ENCODE measurements at regions not wholly inside any gene's neighbourhood (a gene's known extent, or its start where the extent isn't known, plus 50 kb on each side); places are given as distances from the start of the nearest gene placed in this dataset.

DNA sequence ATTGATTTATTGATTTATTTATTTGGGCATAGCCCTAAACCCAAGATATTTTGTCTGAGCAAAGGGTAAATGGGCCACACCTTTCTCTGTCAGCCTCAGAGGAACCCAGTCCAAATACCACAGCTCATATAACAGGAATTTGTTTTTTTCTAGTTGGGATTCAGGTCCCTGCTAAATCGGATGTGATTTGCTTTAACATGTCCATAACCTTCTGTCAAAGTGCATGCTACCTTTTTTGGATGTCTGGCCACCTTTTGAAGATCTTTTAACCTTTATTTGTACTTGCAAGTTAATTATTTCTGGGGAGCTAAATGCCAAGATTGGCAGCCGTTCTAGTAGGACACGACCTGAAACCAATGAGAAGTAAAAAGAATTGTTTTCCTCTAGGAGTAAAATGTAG, 303.2 kb upstream of the UBE2E3 start:
- Histone ChIP-seq H3K4me1 (no peaks in the 10 kb centered on the region), H3K27ac (no peak overlapping the region), H3K36me3 (ENCODE audit: low read depth, missing control alignments) (no peaks in the 10 kb centered on the region), H3K9me3 (no peaks in the 10 kb centered on the region), H3K4me3 (no peak overlapping the region), H3K27me3 (no peaks in the 10 kb centered on the region)
- intact Hi-C loops (cut with DNase I; ENCODE audit: low total_unique reads) = no loop called here
- no peak for TF ChIP-seq POLR2A (IDR thresholded peaks at IDR 0.05)
- TF ChIP-seq, protein P1, sequence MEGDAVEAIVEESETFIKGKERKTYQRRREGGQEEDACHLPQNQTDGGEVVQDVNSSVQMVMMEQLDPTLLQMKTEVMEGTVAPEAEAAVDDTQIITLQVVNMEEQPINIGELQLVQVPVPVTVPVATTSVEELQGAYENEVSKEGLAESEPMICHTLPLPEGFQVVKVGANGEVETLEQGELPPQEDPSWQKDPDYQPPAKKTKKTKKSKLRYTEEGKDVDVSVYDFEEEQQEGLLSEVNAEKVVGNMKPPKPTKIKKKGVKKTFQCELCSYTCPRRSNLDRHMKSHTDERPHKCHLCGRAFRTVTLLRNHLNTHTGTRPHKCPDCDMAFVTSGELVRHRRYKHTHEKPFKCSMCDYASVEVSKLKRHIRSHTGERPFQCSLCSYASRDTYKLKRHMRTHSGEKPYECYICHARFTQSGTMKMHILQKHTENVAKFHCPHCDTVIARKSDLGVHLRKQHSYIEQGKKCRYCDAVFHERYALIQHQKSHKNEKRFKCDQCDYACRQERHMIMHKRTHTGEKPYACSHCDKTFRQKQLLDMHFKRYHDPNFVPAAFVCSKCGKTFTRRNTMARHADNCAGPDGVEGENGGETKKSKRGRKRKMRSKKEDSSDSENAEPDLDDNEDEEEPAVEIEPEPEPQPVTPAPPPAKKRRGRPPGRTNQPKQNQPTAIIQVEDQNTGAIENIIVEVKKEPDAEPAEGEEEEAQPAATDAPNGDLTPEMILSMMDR (IDR thresholded peaks at IDR 0.05) = no peak
- no peak for DNase-seq
- 74 to 86% methylated on average over 3 of the region's 3 CpGs for WGBS, 2 donors

DNA sequence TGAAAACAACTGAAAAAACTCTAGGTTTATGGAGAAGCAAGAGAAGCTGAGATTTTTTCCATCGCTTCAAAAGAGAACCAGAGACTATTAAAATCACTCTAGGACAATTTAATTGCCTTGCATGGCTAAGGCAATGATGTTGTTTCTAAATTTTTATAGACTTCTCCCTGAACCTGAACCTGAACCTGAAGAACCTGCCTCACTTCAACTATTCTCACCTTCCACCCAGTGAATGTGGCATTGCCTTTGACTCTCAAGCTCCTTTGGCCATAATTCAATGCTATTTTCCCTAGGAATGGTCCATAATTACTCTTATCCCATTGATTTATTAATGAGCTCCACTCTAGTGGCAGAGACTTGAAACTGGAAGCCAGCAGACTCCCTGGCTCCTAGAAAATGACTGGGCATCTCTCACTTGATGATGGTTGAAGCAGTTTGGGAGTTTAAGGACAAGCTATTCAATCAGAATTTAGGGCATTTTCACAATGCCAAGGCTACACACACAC, 303.8 kb upstream of the UBE2E3 start:
- TF ChIP-seq, protein P1 (IDR thresholded peaks at IDR 0.05) = no peak
- TF ChIP-seq POLR2A (IDR thresholded peaks at IDR 0.05) = no peak
- intact Hi-C loops (cut with DNase I; ENCODE audit: low total_unique reads) = no loop called here
- Histone ChIP-seq H3K9me3 (no peaks in the 10 kb centered on the region), H3K4me3 (no peak overlapping the region), H3K27me3 (no peaks in the 10 kb centered on the region), H3K4me1 (no peaks in the 10 kb centered on the region), H3K36me3 (ENCODE audit: low read depth, missing control alignments) (no peaks in the 10 kb centered on the region), H3K27ac (no peak overlapping the region)
- no peak for DNase-seq
- 95 to 100% methylated on average over 1 of the region's 1 CpG for WGBS, 2 donors

DNA sequence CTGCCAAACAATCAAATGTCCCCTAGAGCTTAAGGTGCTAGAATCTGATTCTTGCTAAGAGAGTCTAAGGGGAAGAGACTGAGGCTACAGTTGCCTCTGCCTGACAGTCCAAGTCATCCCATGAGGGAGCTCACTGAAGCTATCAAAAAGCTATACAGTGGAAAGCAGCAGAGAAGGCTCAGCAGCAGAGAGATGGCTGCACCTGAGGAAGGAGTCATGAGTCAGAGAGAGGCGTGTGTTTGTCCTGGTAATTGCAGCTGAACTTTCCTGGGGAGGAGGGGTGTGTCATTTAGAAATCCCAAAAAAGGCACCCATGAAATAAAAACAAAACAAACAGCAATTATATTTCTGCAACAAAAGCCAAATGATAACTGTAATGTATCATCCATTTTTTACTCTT, 305.2 kb upstream of the UBE2E3 start:
- intact Hi-C loops (cut with DNase I; ENCODE audit: low total_unique reads) = no loop called here
- no peaks in the 10 kb centered on the region for H3K9me3 ChIP-seq
- WGBS, 2 donors = 53 to 71% methylated on average over 1 of the region's 1 CpG
- H3K27ac ChIP-seq = no peak overlapping the region
- H3K4me3 ChIP-seq = no peak overlapping the region
- no peaks in the 10 kb centered on the region for H3K36me3 ChIP-seq (ENCODE audit: low read depth, missing control alignments)
- no peaks in the 10 kb centered on the region for H3K4me1 ChIP-seq
- no peaks in the 10 kb centered on the region for H3K27me3 ChIP-seq
- DNase-seq = no peak
- TF ChIP-seq, protein P1 (IDR thresholded peaks at IDR 0.05) = no peak
- TF ChIP-seq POLR2A (IDR thresholded peaks at IDR 0.05) = no peak

DNA sequence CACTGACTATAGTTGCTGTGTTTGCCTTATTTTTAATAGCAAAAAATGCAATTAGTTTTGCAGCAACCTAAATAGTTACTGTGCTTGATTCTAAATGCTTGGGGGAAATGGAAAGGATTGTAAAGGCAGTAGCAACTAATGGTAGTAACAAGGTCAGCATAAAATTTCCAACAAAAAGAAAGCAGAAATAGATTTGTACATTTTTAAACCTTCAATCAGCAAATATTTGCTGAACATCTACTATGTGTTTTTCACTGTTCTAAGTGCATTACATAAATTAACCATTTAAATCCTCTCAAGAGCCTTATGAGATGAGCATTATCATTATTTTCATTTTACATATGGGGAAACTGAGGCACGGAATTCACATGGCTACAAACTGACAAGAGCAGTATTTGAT, 308.0 kb upstream of the UBE2E3 start:
- no peak for TF ChIP-seq POLR2A (IDR thresholded peaks at IDR 0.05)
- TF ChIP-seq, protein P1 (IDR thresholded peaks at IDR 0.05) = no peak
- no peak overlapping the region for H3K4me3 ChIP-seq
- DNase-seq = no peak
- intact Hi-C loops (cut with DNase I; ENCODE audit: low total_unique reads) = no loop called here
- H3K27me3 ChIP-seq = no peaks in the 10 kb centered on the region
- H3K9me3 ChIP-seq = no peaks in the 10 kb centered on the region
- no peaks in the 10 kb centered on the region for H3K4me1 ChIP-seq
- 52 to 60% methylated on average over 1 of the region's 1 CpG for WGBS, 2 donors
- no peaks in the 10 kb centered on the region for H3K36me3 ChIP-seq (ENCODE audit: low read depth, missing control alignments)
- no peak overlapping the region for H3K27ac ChIP-seq

DNA sequence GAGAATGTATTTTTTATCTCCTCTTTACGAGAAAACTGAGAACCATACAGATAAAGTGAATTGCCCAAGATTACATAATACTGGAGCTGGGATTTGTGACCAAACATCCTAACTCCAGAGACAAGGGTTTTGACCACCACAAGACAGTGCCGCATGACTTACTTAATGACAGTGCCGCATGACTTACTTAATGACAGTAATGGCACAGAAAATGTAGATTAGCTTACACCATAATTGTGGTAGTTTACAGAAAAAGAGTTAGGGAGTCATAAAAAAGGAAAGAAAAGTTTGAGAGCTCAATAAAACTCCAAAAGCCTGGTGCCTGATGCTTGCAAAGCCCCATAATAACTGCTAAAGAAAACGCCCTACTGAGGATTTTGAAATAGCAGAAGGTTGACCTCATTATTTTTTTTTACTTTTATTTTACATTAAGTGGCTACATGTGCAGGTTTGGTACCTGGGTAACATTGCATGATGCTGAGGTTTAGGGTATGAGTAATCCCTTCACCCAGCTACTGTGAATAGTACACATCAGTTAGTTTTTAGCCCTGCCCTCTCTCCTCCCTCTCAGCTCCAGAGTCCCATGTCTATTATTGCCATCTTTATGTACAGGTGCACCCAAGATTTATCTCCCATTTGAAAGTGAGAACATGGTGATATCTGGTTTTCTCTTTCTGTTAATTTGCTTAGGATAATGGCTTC, 310.0 kb upstream of the UBE2E3 start:
- no peak for TF ChIP-seq POLR2A (IDR thresholded peaks at IDR 0.05)
- TF ChIP-seq, protein P1 (IDR thresholded peaks at IDR 0.05) = no peak
- Histone ChIP-seq H3K4me3 (no peak overlapping the region), H3K9me3 (no peaks in the 10 kb centered on the region), H3K4me1 (no peaks in the 10 kb centered on the region), H3K27me3 (no peaks in the 10 kb centered on the region), H3K27ac (no peak overlapping the region), H3K36me3 (ENCODE audit: low read depth, missing control alignments) (no peaks in the 10 kb centered on the region)
- intact Hi-C loops (cut with DNase I; ENCODE audit: low total_unique reads) = no loop called here
- 82 to 87% methylated on average over 4 of the region's 4 CpGs for WGBS, 2 donors
- DNase-seq = no peak
